ENCODE measurements at regions not wholly inside any gene's neighbourhood (a gene's known extent, or its start where the extent isn't known, plus 50 kb on each side); places are given as distances from the start of the nearest gene placed in this dataset.

- ATAC-seq (no peak), DNase-seq (ENCODE audit: low read depth, low spot score) (no peak)
- Histone ChIP-seq H3K27me3 (ENCODE audit: insufficient read depth, low read length) (no peaks in the 10 kb centered on the region), H3K9me3 (ENCODE audit: control insufficient read depth in 1 of 2, insufficient read depth in 1 of 2, low read depth in 1 of 2, low read length in 2 of 2) (no peaks in the 10 kb centered on the region), H3K79me2 (ENCODE audit: insufficient read depth, low read length) (no peaks in the 10 kb centered on the region), H2AFZ (ENCODE audit: low read depth, low read length, poor library complexity, severe bottlenecking) (no peak overlapping the region), H4K20me1 (ENCODE audit: insufficient read depth) (no peaks in the 10 kb centered on the region; the same call in 1 of the 2 replicates), H3K4me1 (ENCODE audit: control insufficient read depth in 1 of 2, insufficient read depth in 2 of 2, low read length in 2 of 2) (no peaks in the 10 kb centered on the region), H3K9me2 (ENCODE audit: insufficient read depth) (no peaks in the 10 kb centered on the region), H3K4me2 (ENCODE audit: low read length) (no peak overlapping the region), H3K9ac (ENCODE audit: low read length) (no peak overlapping the region), H3K36me3 (ENCODE audit: control insufficient read depth in 1 of 2, insufficient read depth in 2 of 2, low read length in 2 of 2) (no peaks in the 10 kb centered on the region), H3K27ac (ENCODE audit: low read depth, low read length) (no peak overlapping the region), H3K4me3 (replicated peaks in 1 of 2; ENCODE audit: low read depth in 1 of 2, low read length in 2 of 2) (no peak overlapping the region)
- no TSS peak for BruUV-seq (replicated peaks)
- intact Hi-C loops (cut with micrococcal nuclease), result no loop called here
- ChIA-PET POLR2A (no interaction called here), RAD21 (ENCODE audit: low non-redundant PET in 1 of 2, low total read pairs in 2 of 2, uncharacterized antibody in 2 of 2, unreplicated experiment in 2 of 2) (no interaction called here), CTCF (no interaction called here)
- TF ChIP-seq ZFX (IDR thresholded peaks at IDR 0.05), result no peak
- TF ChIP-seq JUND (IDR thresholded peaks at IDR 0.05), result no peak
- no peak for TF ChIP-seq POLR2AphosphoS5 (IDR thresholded peaks at IDR 0.05; ENCODE audit: low read depth, low read length)
- TF ChIP-seq TCF7L2 (IDR thresholded peaks at IDR 0.05; ENCODE audit: borderline replicate concordance, extremely low read depth, insufficient read depth, insufficient read length), result no peak
- TF ChIP-seq CTCF (IDR thresholded peaks at IDR 0.05 in 2 of 3, conservative IDR thresholded peaks at IDR 0.05 in 1 of 3; ENCODE audit: borderline replicate concordance in 1 of 3, insufficient read depth in 1 of 3, low read depth in 2 of 3, low read length in 2 of 3), result no peak
- no peak for TF ChIP-seq RAD21 (IDR thresholded peaks at IDR 0.05; ENCODE audit: low read depth)
- TF ChIP-seq SIN3A (IDR thresholded peaks at IDR 0.05; ENCODE audit: low read depth), result no peak
- TF ChIP-seq MAX (IDR thresholded peaks at IDR 0.05), result no peak
- TF ChIP-seq SP1 (IDR thresholded peaks at IDR 0.05; ENCODE audit: low read depth), result no peak
- TF ChIP-seq SRF (IDR thresholded peaks at IDR 0.05; ENCODE audit: low read depth), result no peak
- TF ChIP-seq EZH2phosphoT487 (IDR thresholded peaks at IDR 0.05; ENCODE audit: borderline replicate concordance), result no peak
Observed at GRCh38 chr9:104027295-104027694, 66.8 kb upstream of the SMC2 start.
